Astrocyte (in vitro differentiated cells and primary cell): ENCODE measurements at regions not wholly inside any gene's neighbourhood (a gene's known extent, or its start where the extent isn't known, plus 50 kb on each side); places are given as distances from the start of the nearest gene placed in this dataset.
A peak's percentile ranks its signal among the peaks of the same experiment; 100 is the strongest.

ENCODE experiments used
- DNase-seq: peaks from one replicate; pipeline ENCODE4 v3.0.0-alpha.2; 2010; ENCODE audit warnings: low read depth
- FAIRE-seq: peaks from 2 replicates; lab custom pipeline; 2011; peaks lifted over from hg19 to GRCh38; lab: Jason Lieb, UNC
- H2AFZ ChIP-seq: 2 replicates; pipeline ENCODE4 v1.6.0; 2012; ENCODE audit warnings: low read depth, low read length, inconsistent platforms
- H3K27ac ChIP-seq: 2 replicates; pipeline ENCODE4 v1.5.1; 2011; ENCODE audit warnings: low read depth, low read length, inconsistent platforms
- H3K27me3 ChIP-seq: 2 replicates; pipeline ENCODE4 v1.6.0; 2011; ENCODE audit warnings: low read length, inconsistent platforms; ENCODE audit not compliant: insufficient read depth
- H3K36me3 ChIP-seq: 2 replicates; pipeline ENCODE4 v1.5.1; 2011; ENCODE audit warnings: low read length, inconsistent platforms; ENCODE audit not compliant: insufficient read depth
- H3K4me1 ChIP-seq: 2 replicates; pipeline ENCODE4 v1.5.1; 2011; ENCODE audit warnings: low read length, inconsistent platforms; ENCODE audit not compliant: insufficient read depth
- H3K4me2 ChIP-seq: 2 replicates; pipeline ENCODE4 v1.6.0; 2012; ENCODE audit warnings: low read length, inconsistent platforms
- H3K4me3 ChIP-seq: 2 replicates; pipeline ENCODE4 v1.5.1; 2011; ENCODE audit warnings: low read depth, mild to moderate bottlenecking, low read length, inconsistent platforms; ENCODE audit not compliant: insufficient read depth
- H3K79me2 ChIP-seq: 2 replicates; pipeline ENCODE4 v1.6.0; 2012; ENCODE audit warnings: mild to moderate bottlenecking, low read length, inconsistent platforms; ENCODE audit not compliant: insufficient read depth
- H3K9ac ChIP-seq: 2 replicates; pipeline ENCODE4 v1.6.0; 2012; ENCODE audit warnings: mild to moderate bottlenecking, low read length, inconsistent platforms
- H3K9me3 ChIP-seq: 2 replicates; pipeline ENCODE4 v1.5.1; 2012; ENCODE audit warnings: low read depth, mild to moderate bottlenecking, low read length, inconsistent platforms; ENCODE audit not compliant: insufficient read depth
- H4K20me1 ChIP-seq: 2 replicates; pipeline ENCODE4 v1.6.0; 2012; ENCODE audit warnings: low read length, inconsistent platforms; ENCODE audit not compliant: insufficient read depth
- H3K27ac Mint-ChIP-seq: one replicate; pipeline ENCODE4 v1.8.0; 2021; ENCODE audit warnings: mild to moderate bottlenecking, mixed read lengths; ENCODE audit not compliant: unreplicated experiment
- H3K27me3 Mint-ChIP-seq: one replicate; pipeline ENCODE4 v1.8.0; 2021; ENCODE audit warnings: low read depth, mixed read lengths; ENCODE audit not compliant: unreplicated experiment
- H3K36me3 Mint-ChIP-seq: one replicate; pipeline ENCODE4 v1.8.0; 2021; ENCODE audit warnings: low read depth, mixed read lengths; ENCODE audit not compliant: unreplicated experiment
- H3K4me1 Mint-ChIP-seq: one replicate; pipeline ENCODE4 v1.8.0; 2021; ENCODE audit warnings: low read depth, mixed read lengths; ENCODE audit not compliant: unreplicated experiment
- H3K4me3 Mint-ChIP-seq: one replicate; pipeline ENCODE4 v1.8.0; 2021; ENCODE audit warnings: mild to moderate bottlenecking, moderate library complexity, mixed read lengths; ENCODE audit not compliant: unreplicated experiment
- H3K9me3 Mint-ChIP-seq: one replicate; pipeline ENCODE4 v1.8.0; 2021; ENCODE audit warnings: mild to moderate bottlenecking, mixed read lengths; ENCODE audit not compliant: unreplicated experiment
- CTCF ChIP-seq: IDR thresholded peaks from 2 replicates; pipeline ENCODE4 v1.5.1; 2011; ENCODE audit warnings: low read depth, mild to moderate bottlenecking, inconsistent platforms, low read length, moderate library complexity; ENCODE audit not compliant: insufficient read depth
- EZH2 ChIP-seq: IDR thresholded peaks from 2 replicates; pipeline ENCODE4 v1.6.1; 2012; ENCODE audit warnings: mild to moderate bottlenecking, low read length, inconsistent platforms; ENCODE audit not compliant: insufficient read depth

DNA sequence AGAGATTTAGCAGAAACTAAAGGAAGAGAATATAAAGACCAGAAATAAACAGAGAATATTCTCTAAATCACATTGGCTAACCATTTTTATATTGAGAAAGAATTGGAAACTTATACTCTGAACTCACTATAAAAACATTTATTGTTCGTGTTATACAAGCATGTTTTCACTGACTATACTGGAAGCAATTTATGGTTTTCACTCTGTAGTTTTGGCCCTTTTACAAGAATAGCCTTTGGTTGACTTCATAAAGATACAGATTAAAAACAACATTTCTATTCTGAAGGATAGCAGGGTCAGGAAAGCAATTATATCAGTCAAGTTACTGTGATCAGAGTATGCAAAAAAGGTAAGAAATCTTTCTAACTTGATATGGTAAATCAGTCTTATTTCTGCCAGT is 965.7 kb upstream of the FAT3 start:
- no peak for DNase-seq
- no peak overlapping the region for H2AFZ ChIP-seq
- H3K4me1 ChIP-seq = no peaks in the 10 kb centered on the region
- FAIRE-seq = no peak
- no peaks in the 10 kb centered on the region for H4K20me1 ChIP-seq
- no peaks in the 10 kb centered on the region for H3K36me3 ChIP-seq
- H3K9me3 ChIP-seq = no peaks in the 10 kb centered on the region
- no peak overlapping the region for H3K27ac Mint-ChIP-seq
- no peaks in the 10 kb centered on the region for H3K27me3 ChIP-seq
- H3K36me3 Mint-ChIP-seq = no peaks in the 10 kb centered on the region
- no peak overlapping the region for H3K27ac ChIP-seq
- H3K4me2 ChIP-seq = no peak overlapping the region
- H3K27me3 Mint-ChIP-seq = no peaks in the 10 kb centered on the region
- H3K79me2 ChIP-seq = no peaks in the 10 kb centered on the region
- no peaks in the 10 kb centered on the region for H3K4me1 Mint-ChIP-seq
- no peak overlapping the region for H3K4me3 Mint-ChIP-seq
- TF ChIP-seq CTCF (no peak), EZH2 (no peak)
- H3K9ac ChIP-seq = no peak overlapping the region
- no peak overlapping the region for H3K4me3 ChIP-seq
- H3K9me3 Mint-ChIP-seq = no peaks in the 10 kb centered on the region

DNA sequence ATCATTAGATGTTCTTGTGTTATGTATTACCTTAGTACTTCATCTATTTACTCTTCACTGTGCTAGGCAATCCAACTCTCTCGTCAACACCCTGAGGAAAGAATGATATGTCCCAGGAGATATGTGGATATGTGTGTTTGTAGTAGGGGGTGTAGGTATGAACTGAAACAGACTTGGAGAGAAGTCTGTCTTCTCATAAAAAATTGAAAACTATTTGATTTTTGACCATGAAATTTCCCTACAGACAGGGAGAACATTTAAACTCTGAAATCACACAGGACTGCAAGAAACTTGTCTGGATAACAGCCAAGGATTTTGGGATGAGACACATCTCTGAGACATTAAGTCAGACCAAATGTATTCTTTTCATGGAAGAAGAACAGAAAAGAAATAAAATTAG is 967.0 kb upstream of the FAT3 start:
- Histone ChIP-seq H4K20me1 (no peaks in the 10 kb centered on the region), H3K27me3 (no peaks in the 10 kb centered on the region), H3K4me3 (no peak overlapping the region), H3K9me3 (no peaks in the 10 kb centered on the region), H3K4me2 (no peak overlapping the region), H2AFZ (no peak overlapping the region), H3K79me2 (no peaks in the 10 kb centered on the region), H3K9ac (no peak overlapping the region), H3K36me3 (no peaks in the 10 kb centered on the region), H3K4me1 (no peaks in the 10 kb centered on the region), H3K27ac (no peak overlapping the region)
- no peaks in the 10 kb centered on the region for H3K9me3 Mint-ChIP-seq
- no peaks in the 10 kb centered on the region for H3K27me3 Mint-ChIP-seq
- no peak overlapping the region for H3K4me3 Mint-ChIP-seq
- FAIRE-seq (no peak), DNase-seq (no peak)
- H3K27ac Mint-ChIP-seq = no peak overlapping the region
- no peaks in the 10 kb centered on the region for H3K36me3 Mint-ChIP-seq
- no peaks in the 10 kb centered on the region for H3K4me1 Mint-ChIP-seq
- no peak for TF ChIP-seq CTCF
- TF ChIP-seq EZH2 = no peak

DNA sequence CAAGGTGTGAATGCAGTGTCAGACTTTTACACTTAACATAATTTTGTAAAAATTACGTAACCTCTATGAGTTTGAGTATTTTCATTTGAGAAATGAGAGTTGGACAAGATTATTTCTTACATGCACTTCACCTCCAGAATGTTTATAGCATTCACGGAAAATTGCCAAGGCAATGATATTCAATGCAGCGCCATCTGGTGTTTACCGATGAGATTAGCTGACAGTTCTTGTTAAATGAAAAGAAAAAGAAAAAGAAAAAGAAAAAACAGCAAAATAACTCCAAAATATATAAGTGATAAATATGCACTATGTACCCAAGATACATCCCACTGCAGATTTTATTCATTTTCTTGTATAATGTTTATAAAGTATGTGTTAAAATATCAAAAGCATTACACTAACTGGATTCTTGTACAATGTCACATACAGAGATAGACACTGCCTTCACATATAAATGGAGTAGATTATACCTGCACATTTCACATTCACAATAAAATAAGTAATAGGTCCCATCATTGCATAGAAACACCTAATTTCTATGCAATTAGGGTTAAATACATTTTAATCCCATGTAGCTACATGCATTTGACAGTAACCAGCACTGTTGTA is 976.3 kb upstream of the FAT3 start:
- no peaks in the 10 kb centered on the region for H3K27me3 Mint-ChIP-seq
- H3K27ac Mint-ChIP-seq = no peak overlapping the region
- DNase-seq (no peak), FAIRE-seq (no peak)
- no peaks in the 10 kb centered on the region for H4K20me1 ChIP-seq
- peaks cover 6% of the 10 kb centered on the region for H3K4me1 Mint-ChIP-seq
- H3K79me2 ChIP-seq = no peaks in the 10 kb centered on the region
- H3K27ac ChIP-seq = no peak overlapping the region
- no peak overlapping the region for H3K4me3 ChIP-seq
- TF ChIP-seq CTCF (peak; percentile 71), EZH2 (no peak)
- H3K36me3 Mint-ChIP-seq = no peaks in the 10 kb centered on the region
- no peak overlapping the region for H3K9ac ChIP-seq
- H3K9me3 Mint-ChIP-seq = peaks cover 3% of the 10 kb centered on the region
- no peak overlapping the region for H2AFZ ChIP-seq
- no peaks in the 10 kb centered on the region for H3K36me3 ChIP-seq
- H3K9me3 ChIP-seq = no peaks in the 10 kb centered on the region
- H3K4me1 ChIP-seq = no peaks in the 10 kb centered on the region
- H3K4me3 Mint-ChIP-seq = no peak overlapping the region
- no peaks in the 10 kb centered on the region for H3K27me3 ChIP-seq
- H3K4me2 ChIP-seq = no peak overlapping the region
